IMR-90 (cell line): ENCODE measurements at regions not wholly inside any gene's neighbourhood (a gene's known extent, or its start where the extent isn't known, plus 50 kb on each side); places are given as distances from the start of the nearest gene placed in this dataset.

Experiments used
- ATAC-seq: fragments of 200-7000 bp; cut with Tn5 transposase; 2 replicates; pipeline ENCODE4 v1.9.1; 2020; ENCODE audit warnings: low read depth, mild to moderate bottlenecking, moderate library complexity
- BruUV-seq: library from RNA; stranded (reverse); fragments of 400-500 nt; replicated peaks from 2 replicates; lab custom pipeline; 2021; lab: Mats Ljungman, UMichigan
- CTCF ChIA-PET: fragments of 300-600 bp; formaldehyde crosslinking; extraction: SDS; loops from one replicate; lab custom pipeline; 2021; ENCODE audit warnings: antibody characterized with exemption; lab: Yijun Ruan, JAX
- POLR2A ChIA-PET: fragments of 300-600 bp; sonication (Branson Sonifier 250); formaldehyde crosslinking; loops from one replicate; lab custom pipeline; 2022; ENCODE audit warnings: antibody characterized with exemption; ENCODE audit not compliant: unreplicated experiment; lab: Charles Lee
- DNase-seq: peaks from one replicate; pipeline ENCODE4 v3.0.0; 2013
- H2AFZ ChIP-seq: replicated peaks from 2 replicates; pipeline ENCODE3; 2013; ENCODE audit warnings: low read length, mild to moderate bottlenecking; ENCODE audit not compliant: poor library complexity
- H2AK5ac ChIP-seq: 2 replicates; pipeline ENCODE4 v1.6.1; 2013; ENCODE audit warnings: low read depth, low read length, inconsistent platforms
- H2AK9ac ChIP-seq: replicated peaks from 2 replicates; pipeline ENCODE3; 2013; ENCODE audit warnings: mild to moderate bottlenecking, low read depth, low read length, moderate library complexity; ENCODE audit not compliant: poor library complexity
- H2BK120ac ChIP-seq: 2 replicates; pipeline ENCODE4 v1.6.1; 2013; ENCODE audit warnings: low read depth, low read length, inconsistent platforms
- H2BK15ac ChIP-seq: 3 replicates; pipeline ENCODE4 v1.6.1; 2013; ENCODE audit warnings: low read depth, low read length, inconsistent platforms
- H2BK20ac ChIP-seq: 2 replicates; pipeline ENCODE4 v1.6.1; 2013; ENCODE audit warnings: low read depth, mild to moderate bottlenecking, inconsistent platforms, low read length, moderate library complexity
- H2BK5ac ChIP-seq: 2 replicates; pipeline ENCODE4 v1.6.1; 2013; ENCODE audit warnings: mild to moderate bottlenecking, low read depth, low read length, inconsistent platforms; ENCODE audit not compliant: poor library complexity, severe bottlenecking
- H3K14ac ChIP-seq: replicated peaks from 2 replicates; pipeline ENCODE4 v1.6.1; 2013; ENCODE audit warnings: low read depth, low read length, inconsistent platforms
- H3K18ac ChIP-seq: 2 replicates; pipeline ENCODE4 v1.6.1; 2013; ENCODE audit warnings: low read depth, low read length, control low read depth
- H3K23ac ChIP-seq: 2 replicates; pipeline ENCODE4 v1.6.1; 2013; ENCODE audit warnings: low read depth, low read length, inconsistent platforms
- H3K27ac ChIP-seq: 2 replicates; pipeline ENCODE4 v1.5.1; 2013; ENCODE audit warnings: mild to moderate bottlenecking, control low read depth, low read length; ENCODE audit not compliant: insufficient read depth
- H3K27me3 ChIP-seq: 2 replicates; pipeline ENCODE4 v1.6.1; 2013; ENCODE audit warnings: low read length; ENCODE audit not compliant: control insufficient read depth, insufficient read depth
- H3K36me3 ChIP-seq: 2 replicates; pipeline ENCODE4 v1.6.1; 2013; ENCODE audit warnings: low read length, mixed read lengths; ENCODE audit not compliant: control insufficient read depth, insufficient read depth
- H3K4ac ChIP-seq: 2 replicates; pipeline ENCODE4 v1.6.1; 2013; ENCODE audit warnings: low read depth, low read length, inconsistent platforms
- H3K4me1 ChIP-seq: 2 replicates; pipeline ENCODE4 v1.6.1; 2013; ENCODE audit warnings: low read length, mixed read lengths; ENCODE audit not compliant: control insufficient read depth, insufficient read depth
- H3K4me2 ChIP-seq: 2 replicates; pipeline ENCODE4 v1.6.1; 2013; ENCODE audit warnings: low read depth, mild to moderate bottlenecking, control low read depth, low read length, moderate library complexity
- H3K4me3 ChIP-seq: 2 replicates; pipeline ENCODE4 v1.5.1; 2013; ENCODE audit warnings: low read depth, mild to moderate bottlenecking, control low read depth, low read length, moderate library complexity; ENCODE audit not compliant: insufficient read depth
- H3K56ac ChIP-seq: 2 replicates; pipeline ENCODE4 v1.6.1; 2013; ENCODE audit warnings: low read length, inconsistent platforms; ENCODE audit not compliant: insufficient read depth; ENCODE audit errors: extremely low read depth
- H3K79me1 ChIP-seq, 2 experiments: 2 replicates each; pipeline ENCODE4 v1.6.1; 2013; ENCODE audit warnings: low read length in 2 of 2, inconsistent platforms in 1 of 2, low read depth in 1 of 2
- H3K9ac ChIP-seq: 2 replicates; pipeline ENCODE4 v1.6.1; 2013; ENCODE audit warnings: low read depth, low read length, control low read depth
- H3K9me1 ChIP-seq: 2 replicates; pipeline ENCODE4 v1.6.1; 2013; ENCODE audit warnings: low read length, inconsistent platforms; ENCODE audit not compliant: insufficient read depth
- H3K9me3 ChIP-seq: 2 replicates; pipeline ENCODE4 v1.6.1; 2013; ENCODE audit warnings: low read length; ENCODE audit not compliant: control insufficient read depth, insufficient read depth
- H4K20me1 ChIP-seq: 2 replicates; pipeline ENCODE4 v1.6.1; 2013; ENCODE audit warnings: low read length, inconsistent platforms; ENCODE audit not compliant: insufficient read depth
- H4K5ac ChIP-seq: 2 replicates; pipeline ENCODE4 v1.6.1; 2013; ENCODE audit warnings: mild to moderate bottlenecking, low read depth, low read length, control low read depth
- H4K8ac ChIP-seq, 2 experiments: 2 replicates each; pipeline ENCODE4 v1.6.1; 2013; ENCODE audit warnings: low read depth in 2 of 2, low read length in 2 of 2, control low read depth in 1 of 2, inconsistent platforms in 1 of 2
- H4K91ac ChIP-seq: 2 replicates; pipeline ENCODE4 v1.6.1; 2013; ENCODE audit warnings: low read depth, low read length, inconsistent platforms; ENCODE audit not compliant: insufficient read depth
- BHLHE40 ChIP-seq: fragments of 150-350 bp; IDR thresholded peaks from 2 replicates; pipeline ENCODE4 v1.6.1; 2016; ENCODE audit warnings: mild to moderate bottlenecking, low read depth, low read length
- CEBPB ChIP-seq: IDR thresholded peaks from 2 replicates; pipeline ENCODE4 v1.6.1; 2012; ENCODE audit warnings: low read depth, low read length, improper control_type of control experiment
- CHD1 ChIP-seq: IDR thresholded peaks from 2 replicates; pipeline ENCODE4 v1.6.1; 2012; ENCODE audit warnings: low read depth, low read length, improper control_type of control experiment
- CTCF ChIP-seq: conservative IDR thresholded peaks from 2 replicates; pipeline ENCODE4 v1.5.1; 2012; ENCODE audit warnings: mild to moderate bottlenecking, low read depth, low read length, improper control_type of control experiment
- ELK1 ChIP-seq: fragments of 150-350 bp; IDR thresholded peaks from 2 replicates; pipeline ENCODE4 v1.6.1; 2016; ENCODE audit warnings: low read depth, mild to moderate bottlenecking, low read length, moderate library complexity, borderline replicate concordance
- MAZ ChIP-seq: IDR thresholded peaks from 2 replicates; pipeline ENCODE4 v1.6.1; 2012; ENCODE audit warnings: low read depth, mild to moderate bottlenecking, low read length, improper control_type of control experiment, moderate library complexity, borderline replicate concordance
- MXI1 ChIP-seq: IDR thresholded peaks from 2 replicates; pipeline ENCODE4 v1.6.1; 2012; ENCODE audit warnings: low read depth, mild to moderate bottlenecking, low read length, moderate library complexity, borderline replicate concordance
- POLR2A ChIP-seq: IDR thresholded peaks from 2 replicates; pipeline ENCODE4 v1.6.1; 2012; ENCODE audit warnings: mild to moderate bottlenecking, low read depth, low read length
- RAD21 ChIP-seq: IDR thresholded peaks from 2 replicates; pipeline ENCODE4 v1.6.1; 2012; ENCODE audit warnings: low read length, improper control_type of control experiment
- RCOR1 ChIP-seq: IDR thresholded peaks from 2 replicates; pipeline ENCODE4 v1.6.1; 2012; ENCODE audit warnings: mild to moderate bottlenecking, low read length, improper control_type of control experiment; ENCODE audit not compliant: insufficient replicate concordance
- RFX5 ChIP-seq: IDR thresholded peaks from 2 replicates; pipeline ENCODE4 v1.8.0; 2012; ENCODE audit warnings: low read depth, mild to moderate bottlenecking, low read length, moderate library complexity
- SMC3 ChIP-seq: fragments of 150-350 bp; IDR thresholded peaks from 2 replicates; pipeline ENCODE4 v1.6.1; 2016; ENCODE audit warnings: low read depth, mild to moderate bottlenecking, antibody characterized with exemption, low read length, moderate library complexity
- WGBS, 2 experiments: methylation state at CpG; one replicate each; pipeline versions ENCODE4 v1.1.5 to v1.1.7; 2013; ENCODE audit warnings: missing lambda C conversion rate in 2 of 2; ENCODE audit not compliant: insufficient read length in 1 of 2; ENCODE audit errors: extremely low coverage in 2 of 2; 5-methylcytosine and 5-hydroxymethylcytosine counted together
- dilution Hi-C: fragments of 300-500 bp; cut with HindIII; formaldehyde crosslinking; loops from one replicate; pipeline ENCODE4 v1.14.3; 2018; ENCODE audit warnings: low sequenced_read_pairs; ENCODE audit not compliant: unreplicated experiment
- in situ Hi-C: fragments of 300-500 bp; cut with MboI; formaldehyde crosslinking; loops from 3 replicates; pipeline ENCODE4 v1.14.3; 2019; ENCODE audit warnings: low sequenced_read_pairs, inconsistent platforms, mixed read lengths
- intact Hi-C: fragments of 100-400 bp; cut with micrococcal nuclease; formaldehyde crosslinking; loops from 2 replicates; pipeline ENCODE4 v1.10.0; 2022
- TF ChIP-seq, protein P1 (sequence below): fragments of 150-350 bp; IDR thresholded peaks from 2 replicates; pipeline ENCODE4 v1.6.1; 2017; ENCODE audit warnings: mild to moderate bottlenecking, antibody characterized with exemption, low read length, low read depth

- no peak overlapping the region for H2AK9ac ChIP-seq
- intact Hi-C loops: no loop called here
- no peak overlapping the region for H2BK20ac ChIP-seq
- H3K9me1 ChIP-seq: no peaks in the 10 kb centered on the region
- H3K14ac ChIP-seq: no peak overlapping the region
- ChIA-PET CTCF (no interaction called here), POLR2A (no interaction called here)
- H3K4me1 ChIP-seq: no peaks in the 10 kb centered on the region
- no peak for TF ChIP-seq RAD21
- no peak for TF ChIP-seq MXI1
- no peak for TF ChIP-seq SMC3
- no peak for TF ChIP-seq CHD1
- no peak for TF ChIP-seq MAZ
- no peak for TF ChIP-seq RCOR1
- TF ChIP-seq CEBPB: no peak
- TF ChIP-seq ELK1: no peak
- no peak for TF ChIP-seq RFX5
- TF ChIP-seq, protein P1, sequence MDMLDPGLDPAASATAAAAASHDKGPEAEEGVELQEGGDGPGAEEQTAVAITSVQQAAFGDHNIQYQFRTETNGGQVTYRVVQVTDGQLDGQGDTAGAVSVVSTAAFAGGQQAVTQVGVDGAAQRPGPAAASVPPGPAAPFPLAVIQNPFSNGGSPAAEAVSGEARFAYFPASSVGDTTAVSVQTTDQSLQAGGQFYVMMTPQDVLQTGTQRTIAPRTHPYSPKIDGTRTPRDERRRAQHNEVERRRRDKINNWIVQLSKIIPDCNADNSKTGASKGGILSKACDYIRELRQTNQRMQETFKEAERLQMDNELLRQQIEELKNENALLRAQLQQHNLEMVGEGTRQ: no peak
- no peak for TF ChIP-seq POLR2A
- TF ChIP-seq CTCF: no peak
- TF ChIP-seq BHLHE40: no peak
- H3K36me3 ChIP-seq: no peaks in the 10 kb centered on the region
- H3K27me3 ChIP-seq: no peaks in the 10 kb centered on the region
- H3K79me1 ChIP-seq: no peaks in the 10 kb centered on the region
- H3K4me3 ChIP-seq: no peak overlapping the region
- no peak overlapping the region for H2BK15ac ChIP-seq
- H3K4me2 ChIP-seq: no peak overlapping the region
- no peak overlapping the region for H2AK5ac ChIP-seq
- H4K20me1 ChIP-seq: no peaks in the 10 kb centered on the region
- no peak overlapping the region for H2AFZ ChIP-seq
- DNase-seq (no peak), ATAC-seq (no peak)
- H2BK5ac ChIP-seq: no peak overlapping the region
- in situ Hi-C loops: no loop called here
- H3K18ac ChIP-seq: no peak overlapping the region
- H3K4ac ChIP-seq: no peak overlapping the region
- no peak overlapping the region for H4K5ac ChIP-seq
- H3K9ac ChIP-seq: no peak overlapping the region
- no peak overlapping the region for H3K56ac ChIP-seq
- H4K8ac ChIP-seq: no peak overlapping the region
- H3K23ac ChIP-seq: no peak overlapping the region
- no TSS peak for BruUV-seq
- no peak overlapping the region for H4K91ac ChIP-seq
- H2BK120ac ChIP-seq: no peak overlapping the region
- dilution Hi-C loops: no loop called here
- no peak overlapping the region for H3K27ac ChIP-seq
- no CpG with 5 or more reads among the region's 2 CpGs for WGBS, 2 experiments
- H3K9me3 ChIP-seq: peaks cover 31% of the 10 kb centered on the region
These were observed 185.2 kb downstream of the C1orf94 start for GRCh38 chr1:34361781-34362357.
